ENCODE measurements at regions not wholly inside any gene's neighbourhood (a gene's known extent, or its start where the extent isn't known, plus 50 kb on each side); places are given as distances from the start of the nearest gene placed in this dataset.

DNA sequence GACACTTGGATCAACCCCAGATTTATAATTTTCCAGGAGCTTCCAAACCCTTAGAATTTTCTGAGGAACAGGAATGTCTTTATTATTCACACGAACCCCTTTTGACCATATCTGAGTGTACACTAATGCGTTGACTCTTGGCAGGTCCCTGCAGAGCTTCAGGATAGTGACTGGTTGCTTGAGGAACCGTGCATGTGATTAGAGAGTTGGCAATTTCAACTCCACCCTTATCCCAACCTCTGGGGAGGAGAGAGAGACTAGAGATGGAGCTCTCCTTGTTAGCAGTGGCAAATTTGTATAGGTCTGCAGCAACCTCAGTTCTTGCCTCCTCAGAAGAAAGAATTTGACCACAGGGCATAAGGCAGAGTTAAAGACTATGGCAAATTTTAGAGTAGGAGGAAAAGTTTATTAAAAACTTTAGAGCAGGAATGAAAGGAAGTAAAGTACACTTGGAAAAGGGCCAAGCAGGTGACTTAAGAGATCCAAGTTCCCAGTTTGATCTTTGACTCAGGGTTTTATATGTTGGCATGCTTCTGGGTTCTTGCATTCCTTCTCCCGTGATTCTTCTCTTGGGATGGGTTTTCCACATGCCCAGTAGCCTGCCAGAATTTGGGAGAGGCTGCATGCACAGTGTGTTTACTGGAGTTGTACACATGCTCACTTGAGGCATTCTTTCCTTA, 93.8 kb upstream of the ETV3 start:
- Mint-ChIP-seq H3K9me3 (no peaks in the 10 kb centered on the region), H3K36me3 (ENCODE audit: low read depth) (no peaks in the 10 kb centered on the region), H3K27me3 (ENCODE audit: low read depth, poor library complexity) (peaks cover 9% of the 10 kb centered on the region), H3K4me3 (no peak overlapping the region), H3K27ac (no peak overlapping the region), H3K4me1 (no peaks in the 10 kb centered on the region)
- TF ChIP-seq, protein P1, sequence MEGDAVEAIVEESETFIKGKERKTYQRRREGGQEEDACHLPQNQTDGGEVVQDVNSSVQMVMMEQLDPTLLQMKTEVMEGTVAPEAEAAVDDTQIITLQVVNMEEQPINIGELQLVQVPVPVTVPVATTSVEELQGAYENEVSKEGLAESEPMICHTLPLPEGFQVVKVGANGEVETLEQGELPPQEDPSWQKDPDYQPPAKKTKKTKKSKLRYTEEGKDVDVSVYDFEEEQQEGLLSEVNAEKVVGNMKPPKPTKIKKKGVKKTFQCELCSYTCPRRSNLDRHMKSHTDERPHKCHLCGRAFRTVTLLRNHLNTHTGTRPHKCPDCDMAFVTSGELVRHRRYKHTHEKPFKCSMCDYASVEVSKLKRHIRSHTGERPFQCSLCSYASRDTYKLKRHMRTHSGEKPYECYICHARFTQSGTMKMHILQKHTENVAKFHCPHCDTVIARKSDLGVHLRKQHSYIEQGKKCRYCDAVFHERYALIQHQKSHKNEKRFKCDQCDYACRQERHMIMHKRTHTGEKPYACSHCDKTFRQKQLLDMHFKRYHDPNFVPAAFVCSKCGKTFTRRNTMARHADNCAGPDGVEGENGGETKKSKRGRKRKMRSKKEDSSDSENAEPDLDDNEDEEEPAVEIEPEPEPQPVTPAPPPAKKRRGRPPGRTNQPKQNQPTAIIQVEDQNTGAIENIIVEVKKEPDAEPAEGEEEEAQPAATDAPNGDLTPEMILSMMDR (IDR thresholded peaks at IDR 0.05): no peak
- no peak for DNase-seq

DNA sequence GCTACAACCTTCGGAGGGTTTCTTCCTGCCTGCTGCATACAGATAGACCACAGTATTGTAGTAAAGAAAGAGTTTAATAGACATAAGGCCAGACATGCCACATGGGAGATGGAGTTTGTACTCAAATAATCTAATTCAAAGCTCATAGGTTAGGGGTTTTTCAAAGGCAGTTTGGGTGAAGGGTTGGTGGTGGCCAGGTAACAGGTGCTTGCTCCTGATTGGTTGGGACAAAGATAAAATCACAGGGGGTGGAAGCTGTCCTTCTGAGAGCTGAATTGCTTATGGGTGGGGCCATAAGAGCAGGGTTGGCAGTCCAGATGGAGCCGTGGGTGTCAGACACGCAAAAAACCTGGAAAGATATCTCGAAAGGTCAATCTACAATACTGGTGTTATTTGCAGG, 92.3 kb upstream of the ETV3 start:
- Mint-ChIP-seq H3K9me3 (no peaks in the 10 kb centered on the region), H3K27ac (no peak overlapping the region), H3K36me3 (ENCODE audit: low read depth) (no peaks in the 10 kb centered on the region), H3K27me3 (ENCODE audit: low read depth, poor library complexity) (peaks cover 9% of the 10 kb centered on the region), H3K4me3 (no peak overlapping the region), H3K4me1 (no peaks in the 10 kb centered on the region)
- no peak for DNase-seq
- TF ChIP-seq, protein P1 (IDR thresholded peaks at IDR 0.05): no peak

DNA sequence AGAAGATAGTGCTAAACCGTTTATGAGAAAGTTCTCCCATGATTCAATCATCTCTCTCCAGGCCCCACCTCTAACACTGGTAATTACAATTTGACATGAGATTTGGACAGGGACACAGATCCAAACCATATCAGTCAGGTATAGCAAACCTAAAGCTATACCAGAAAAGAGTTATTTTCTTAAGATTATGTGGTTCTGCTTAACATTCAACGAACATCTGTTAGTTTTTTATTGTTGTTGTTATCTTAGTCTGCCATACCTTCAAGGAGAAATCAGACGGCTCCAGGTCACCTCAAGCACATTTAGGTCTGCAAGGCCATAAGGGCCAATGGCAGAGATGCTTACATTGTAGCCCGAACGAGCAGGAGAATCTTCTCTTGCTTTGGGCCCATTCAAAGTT, 89.5 kb upstream of the ETV3 start:
- Mint-ChIP-seq H3K9me3 (peaks cover 5% of the 10 kb centered on the region), H3K27ac (no peak overlapping the region), H3K4me3 (no peak overlapping the region), H3K27me3 (ENCODE audit: low read depth, poor library complexity) (peaks cover 13% of the 10 kb centered on the region), H3K4me1 (no peaks in the 10 kb centered on the region), H3K36me3 (ENCODE audit: low read depth) (no peaks in the 10 kb centered on the region)
- DNase-seq: no peak
- TF ChIP-seq, protein P1 (IDR thresholded peaks at IDR 0.05): no peak

DNA sequence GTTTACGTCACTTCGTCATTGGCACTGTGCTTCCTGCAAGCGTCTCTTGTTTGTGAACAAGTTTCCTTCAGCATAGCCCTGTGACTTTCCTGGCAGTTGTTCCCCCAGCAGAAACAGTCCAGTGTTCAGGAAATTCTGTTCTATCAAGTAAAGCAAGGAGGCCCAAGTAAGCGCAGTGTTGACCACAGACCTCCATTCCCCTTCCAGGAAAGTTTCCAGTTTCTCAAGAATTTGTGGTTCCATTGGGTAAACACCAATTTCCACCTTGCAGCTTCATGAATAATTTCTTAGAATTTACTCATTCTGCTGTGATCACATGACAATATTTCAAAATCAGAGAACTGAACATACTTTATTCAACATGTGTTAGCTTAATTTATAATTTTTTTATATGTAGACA, 88.5 kb upstream of the ETV3 start:
- no peak for DNase-seq
- Mint-ChIP-seq H3K27ac (no peak overlapping the region), H3K27me3 (ENCODE audit: low read depth, poor library complexity) (peaks cover 10% of the 10 kb centered on the region), H3K4me3 (no peak overlapping the region), H3K36me3 (ENCODE audit: low read depth) (no peaks in the 10 kb centered on the region), H3K4me1 (no peaks in the 10 kb centered on the region), H3K9me3 (peaks cover 5% of the 10 kb centered on the region)
- TF ChIP-seq, protein P1 (IDR thresholded peaks at IDR 0.05): no peak

DNA sequence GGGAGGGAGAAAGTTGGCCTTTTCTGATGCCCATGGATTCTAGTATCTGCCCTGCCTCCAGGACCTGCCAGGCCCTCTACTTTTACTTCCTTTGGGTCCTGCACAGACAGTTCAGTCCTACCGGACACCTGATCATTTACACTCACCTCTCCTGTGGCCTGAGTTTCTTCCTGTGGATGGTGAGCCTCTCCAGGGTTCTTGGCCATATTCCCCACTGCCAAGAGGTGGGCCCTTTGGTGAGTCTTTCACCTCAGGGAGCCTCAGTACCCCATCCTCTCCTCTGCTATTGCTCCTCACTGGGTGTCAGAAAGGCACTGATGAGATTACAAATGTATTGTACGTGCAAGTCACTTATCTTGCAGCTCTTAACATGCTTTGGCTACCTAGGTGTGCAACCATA, 81.4 kb upstream of the ETV3 start:
- H3K36me3 Mint-ChIP-seq (ENCODE audit: low read depth): no peaks in the 10 kb centered on the region
- peaks cover 8% of the 10 kb centered on the region for H3K9me3 Mint-ChIP-seq
- TF ChIP-seq, protein P1 (IDR thresholded peaks at IDR 0.05): no peak
- no peak overlapping the region for H3K27ac Mint-ChIP-seq
- H3K4me3 Mint-ChIP-seq: no peak overlapping the region
- peaks cover 8% of the 10 kb centered on the region for H3K27me3 Mint-ChIP-seq (ENCODE audit: low read depth, poor library complexity)
- DNase-seq: no peak
- H3K4me1 Mint-ChIP-seq: no peaks in the 10 kb centered on the region

DNA sequence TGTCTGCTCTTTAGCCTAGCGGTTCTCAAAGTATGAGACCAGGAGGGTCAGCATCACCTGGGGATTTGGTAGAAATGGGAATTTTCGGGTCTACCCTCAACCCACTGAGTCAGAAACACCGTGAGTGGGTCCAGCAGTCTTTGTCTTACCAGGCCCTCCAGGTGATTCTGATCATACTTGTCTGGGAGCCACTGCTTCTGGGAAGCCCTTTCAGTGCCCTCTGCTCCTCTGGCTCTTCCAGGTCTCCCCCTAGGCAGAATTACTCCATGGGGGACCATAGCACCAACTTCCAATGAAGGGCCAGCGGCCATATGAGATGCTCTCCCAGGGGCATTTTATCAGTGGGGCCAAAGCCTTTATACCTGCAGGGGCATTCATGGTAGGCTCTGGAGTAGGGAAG, 81.0 kb upstream of the ETV3 start:
- H3K4me3 Mint-ChIP-seq: no peak overlapping the region
- no peak for DNase-seq
- TF ChIP-seq, protein P1 (IDR thresholded peaks at IDR 0.05): no peak
- peaks cover 8% of the 10 kb centered on the region for H3K27me3 Mint-ChIP-seq (ENCODE audit: low read depth, poor library complexity)
- H3K27ac Mint-ChIP-seq: no peak overlapping the region
- H3K9me3 Mint-ChIP-seq: peaks cover 11% of the 10 kb centered on the region
- no peaks in the 10 kb centered on the region for H3K36me3 Mint-ChIP-seq (ENCODE audit: low read depth)
- H3K4me1 Mint-ChIP-seq: no peaks in the 10 kb centered on the region
